Endothelial cell (in vitro differentiated cells): ENCODE measurements at regions not wholly inside any gene's neighbourhood (a gene's known extent, or its start where the extent isn't known, plus 50 kb on each side); places are given as distances from the start of the nearest gene placed in this dataset.

Experiments
- DNase-seq: peaks from one replicate; pipeline ENCODE4 v3.0.0; 2021; ENCODE audit warnings: low spot score
- H3K27ac Mint-ChIP-seq: one replicate; pipeline ENCODE4 v1.8.0; 2021; ENCODE audit warnings: mixed read lengths, inconsistent platforms; ENCODE audit not compliant: unreplicated experiment
- H3K27me3 Mint-ChIP-seq: one replicate; pipeline ENCODE4 v1.8.0; 2021; ENCODE audit warnings: mild to moderate bottlenecking, moderate library complexity, mixed read lengths, inconsistent platforms; ENCODE audit not compliant: unreplicated experiment
- H3K36me3 Mint-ChIP-seq: one replicate; pipeline ENCODE4 v1.8.0; 2021; ENCODE audit warnings: mild to moderate bottlenecking, low read depth, mixed read lengths, inconsistent platforms; ENCODE audit not compliant: unreplicated experiment
- H3K4me1 Mint-ChIP-seq: one replicate; pipeline ENCODE4 v1.8.0; 2021; ENCODE audit warnings: mild to moderate bottlenecking, mixed read lengths, inconsistent platforms; ENCODE audit not compliant: unreplicated experiment
- H3K4me3 Mint-ChIP-seq: one replicate; pipeline ENCODE4 v1.8.0; 2021; ENCODE audit warnings: mild to moderate bottlenecking, mixed read lengths, inconsistent platforms; ENCODE audit not compliant: unreplicated experiment
- H3K9me3 Mint-ChIP-seq: one replicate; pipeline ENCODE4 v1.8.0; 2021; ENCODE audit warnings: mixed read lengths, inconsistent platforms; ENCODE audit not compliant: unreplicated experiment
- CTCF ChIP-seq: fragments of 200-600 bp; sonication (generic); IDR thresholded peaks from one replicate; pipeline ENCODE4 v1.5.0; 2021; ENCODE audit warnings: antibody characterized with exemption; ENCODE audit not compliant: unreplicated experiment

GRCh38 chr9:116094846-116095245 is 58.7 kb upstream of the PAPPA start:
- TF ChIP-seq CTCF = no peak
- no peak overlapping the region for H3K27ac Mint-ChIP-seq
- H3K9me3 Mint-ChIP-seq = no peaks in the 10 kb centered on the region
- H3K4me1 Mint-ChIP-seq = no peaks in the 10 kb centered on the region
- no peaks in the 10 kb centered on the region for H3K36me3 Mint-ChIP-seq
- no peak overlapping the region for H3K4me3 Mint-ChIP-seq
- no peak for DNase-seq
- no peaks in the 10 kb centered on the region for H3K27me3 Mint-ChIP-seq

GRCh38 chr9:116095403-116095802 is 58.2 kb upstream of the PAPPA start:
- no peak for DNase-seq
- Mint-ChIP-seq H3K36me3 (no peaks in the 10 kb centered on the region), H3K4me3 (no peak overlapping the region), H3K27ac (no peak overlapping the region), H3K9me3 (no peaks in the 10 kb centered on the region), H3K4me1 (no peaks in the 10 kb centered on the region), H3K27me3 (no peaks in the 10 kb centered on the region)
- no peak for TF ChIP-seq CTCF

- no peaks in the 10 kb centered on the region for H3K27me3 Mint-ChIP-seq
Measured at GRCh38 chr9:116096046-116096445, 57.5 kb upstream of the PAPPA start.

GRCh38 chr9:116096853-116097252 is 56.7 kb upstream of the PAPPA start:
- no peaks in the 10 kb centered on the region for H3K36me3 Mint-ChIP-seq

More at GRCh38 chr9:116096046-116096445, 57.5 kb upstream of the PAPPA start:
- H3K36me3 Mint-ChIP-seq = no peaks in the 10 kb centered on the region
- DNase-seq = no peak
- no peaks in the 10 kb centered on the region for H3K4me1 Mint-ChIP-seq
- no peak overlapping the region for H3K27ac Mint-ChIP-seq
- no peak overlapping the region for H3K4me3 Mint-ChIP-seq
- H3K9me3 Mint-ChIP-seq = no peaks in the 10 kb centered on the region
- no peak for TF ChIP-seq CTCF

GRCh38 chr9:116098476-116098875 is 55.1 kb upstream of the PAPPA start:
- H3K36me3 Mint-ChIP-seq = no peaks in the 10 kb centered on the region
- no peaks in the 10 kb centered on the region for H3K4me1 Mint-ChIP-seq
- H3K4me3 Mint-ChIP-seq = no peak overlapping the region
- H3K9me3 Mint-ChIP-seq = no peaks in the 10 kb centered on the region
- no peaks in the 10 kb centered on the region for H3K27me3 Mint-ChIP-seq
- H3K27ac Mint-ChIP-seq = no peak overlapping the region
- no peak for TF ChIP-seq CTCF
- DNase-seq = no peak

More at GRCh38 chr9:116096853-116097252, 56.7 kb upstream of the PAPPA start:
- H3K4me1 Mint-ChIP-seq = no peaks in the 10 kb centered on the region
- no peak overlapping the region for H3K4me3 Mint-ChIP-seq
- TF ChIP-seq CTCF = no peak
- no peaks in the 10 kb centered on the region for H3K9me3 Mint-ChIP-seq
- H3K27ac Mint-ChIP-seq = no peak overlapping the region
- H3K27me3 Mint-ChIP-seq = no peaks in the 10 kb centered on the region
- DNase-seq = no peak
